H1 (cell line): ENCODE measurements at regions not wholly inside any gene's neighbourhood (a gene's known extent, or its start where the extent isn't known, plus 50 kb on each side); places are given as distances from the start of the nearest gene placed in this dataset.

ENCODE experiments used
- CTCF ChIA-PET: fragments of 300-600 bp; sonication (Branson Sonifier 250); formaldehyde crosslinking; loops from one replicate; lab custom pipeline; 2021; ENCODE audit not compliant: partially characterized antibody; lab: Charles Lee
- POLR2A ChIA-PET: fragments of 300-600 bp; sonication (Branson Sonifier 250); formaldehyde crosslinking; loops from one replicate; lab custom pipeline; 2021; ENCODE audit warnings: inconsistent platforms; ENCODE audit not compliant: partially characterized antibody; lab: Charles Lee
- DNase-seq, 2 experiments: peaks; one replicate each; pipeline versions ENCODE4 v3.0.0 to v3.0.0-alpha.2; 2010 to 2022; ENCODE audit warnings: low spot score in 2 of 2, low read depth in 1 of 2, mixed read lengths in 1 of 2
- FAIRE-seq: peaks from 2 replicates; lab custom pipeline; 2011; peaks lifted over from hg19 to GRCh38; lab: Jason Lieb, UNC
- H2AFZ ChIP-seq: 2 replicates; pipeline ENCODE4 v1.8.1; 2012; ENCODE audit warnings: low read length, inconsistent platforms
- H2AK5ac ChIP-seq: 2 replicates; pipeline ENCODE4 v1.6.1; 2013; ENCODE audit warnings: low read depth, low read length
- H2BK120ac ChIP-seq: replicated peaks from 2 replicates; pipeline ENCODE3; 2013; ENCODE audit warnings: low read depth, low read length, inconsistent platforms
- H2BK12ac ChIP-seq: 2 replicates; pipeline ENCODE4 v1.6.1; 2013; ENCODE audit warnings: low read depth, low read length
- H2BK15ac ChIP-seq: 2 replicates; pipeline ENCODE4 v1.6.1; 2013; ENCODE audit warnings: low read length
- H2BK20ac ChIP-seq: 2 replicates; pipeline ENCODE4 v1.6.1; 2013; ENCODE audit warnings: low read length
- H2BK5ac ChIP-seq: 2 replicates; pipeline ENCODE4 v1.6.1; 2013; ENCODE audit warnings: low read depth, low read length
- H3K14ac ChIP-seq: 2 replicates; pipeline ENCODE4 v1.6.1; 2013; ENCODE audit warnings: inconsistent platforms; ENCODE audit not compliant: insufficient read length
- H3K18ac ChIP-seq: 2 replicates; pipeline ENCODE4 v1.6.1; 2013; ENCODE audit warnings: low read length; ENCODE audit errors: extremely low read depth
- H3K23ac ChIP-seq: 2 replicates; pipeline ENCODE4 v1.6.1; 2013; ENCODE audit warnings: inconsistent platforms; ENCODE audit not compliant: insufficient read length
- H3K23me2 ChIP-seq: 2 replicates; pipeline ENCODE4 v1.6.1; 2013; ENCODE audit warnings: low read depth, low read length
- H3K27ac ChIP-seq: 2 replicates; pipeline ENCODE4 v1.6.1; 2011; ENCODE audit warnings: low read depth, low read length, inconsistent platforms
- H3K27me3 ChIP-seq, 4 experiments: replicated peaks in 1 of 4; 1 replicate in 1 of 4; 2 replicates in 3 of 4; pipeline versions ENCODE4 v1.6.1 to v1.8.1; 2011 to 2013; ENCODE audit warnings: low read length in 3 of 4, mild to moderate bottlenecking in 3 of 4, inconsistent platforms in 2 of 4, mixed read lengths in 2 of 4, moderate library complexity in 1 of 4; ENCODE audit not compliant: control insufficient read depth in 3 of 4, insufficient read depth in 3 of 4; ENCODE audit errors: extremely low read depth in 1 of 4
- H3K36me3 ChIP-seq, 4 experiments: 2 replicates each; pipeline versions ENCODE4 v1.6.1 to v1.8.1; 2011 to 2013; ENCODE audit warnings: mild to moderate bottlenecking in 4 of 4, low read length in 3 of 4, moderate library complexity in 2 of 4, control low read depth in 1 of 4, inconsistent platforms in 1 of 4; ENCODE audit not compliant: insufficient read depth in 4 of 4, control insufficient read depth in 2 of 4
- H3K4ac ChIP-seq: replicated peaks from 2 replicates; pipeline ENCODE3; 2013; ENCODE audit warnings: low read length, low read depth, mixed read lengths, inconsistent platforms; ENCODE audit not compliant: insufficient read length
- H3K4me1 ChIP-seq, 4 experiments: replicated peaks in 1 of 4; 1 replicate in 1 of 4; 2 replicates in 3 of 4; pipeline versions ENCODE4 v1.6.1 to v1.8.1; 2011 to 2013; ENCODE audit warnings: low read length in 3 of 4, inconsistent platforms in 2 of 4, mixed read lengths in 1 of 4; ENCODE audit not compliant: insufficient read depth in 4 of 4, control insufficient read depth in 3 of 4
- H3K4me2 ChIP-seq, 2 experiments: 2 replicates each; pipeline versions ENCODE4 v1.6.1 to v1.8.1; 2011 to 2013; ENCODE audit warnings: low read depth in 2 of 2, low read length in 2 of 2, control low read depth in 1 of 2, inconsistent platforms in 1 of 2, mild to moderate bottlenecking in 1 of 2; ENCODE audit not compliant: insufficient read depth in 1 of 2
- H3K4me3 ChIP-seq, 4 experiments: fragments of 200-600, 300-600 bp in 1 of 4; sonication (generic), shearing (Covaris generic), sonication (Bioruptor Twin) in 1 of 4; 2 replicates each; pipeline versions ENCODE4 v1.5.1 to v1.8.1; 2011 to 2016; ENCODE audit warnings: low read length in 4 of 4, low read depth in 3 of 4, control low read depth in 2 of 4, inconsistent platforms in 2 of 4, mild to moderate bottlenecking in 2 of 4, mixed read lengths in 1 of 4, moderate library complexity in 1 of 4; ENCODE audit not compliant: insufficient read depth in 2 of 4; ENCODE audit errors: extremely low read depth in 1 of 4
- H3K56ac ChIP-seq: replicated peaks from 2 replicates; pipeline ENCODE3; 2013; ENCODE audit warnings: low read depth, mild to moderate bottlenecking, mixed read lengths, low read length, inconsistent platforms; ENCODE audit not compliant: insufficient read length
- H3K79me1 ChIP-seq: 2 replicates; pipeline ENCODE4 v1.6.1; 2013; ENCODE audit warnings: low read depth, low read length, control low read depth
- H3K79me2 ChIP-seq, 2 experiments: 2 replicates each; pipeline versions ENCODE4 v1.6.1 to v1.8.1; 2012 to 2013; ENCODE audit warnings: low read length in 2 of 2, mild to moderate bottlenecking in 2 of 2, inconsistent platforms in 1 of 2; ENCODE audit not compliant: insufficient read depth in 2 of 2, control insufficient read depth in 1 of 2
- H3K9ac ChIP-seq, 4 experiments: replicated peaks in 1 of 4; 1 replicate in 1 of 4; 2 replicates in 3 of 4; pipeline versions ENCODE4 v1.6.1 to v1.8.1; 2011 to 2013; ENCODE audit warnings: low read depth in 3 of 4, low read length in 3 of 4, control low read depth in 2 of 4, mild to moderate bottlenecking in 2 of 4, moderate library complexity in 2 of 4, inconsistent platforms in 1 of 4; ENCODE audit errors: extremely low read depth in 1 of 4
- H3K9me3 ChIP-seq, 2 experiments: 2 replicates each; pipeline versions ENCODE4 v1.6.1 to v1.8.1; 2012 to 2013; ENCODE audit warnings: mild to moderate bottlenecking in 2 of 2, moderate library complexity in 2 of 2, control low read depth in 1 of 2, inconsistent platforms in 1 of 2, low read depth in 1 of 2, low read length in 1 of 2, mixed read lengths in 1 of 2; ENCODE audit not compliant: insufficient read depth in 2 of 2
- H4K20me1 ChIP-seq, 2 experiments: replicated peaks in 1 of 2; 2 replicates each; pipeline versions ENCODE3 to v1.8.1; 2011 to 2013; ENCODE audit warnings: inconsistent platforms in 2 of 2, low read length in 2 of 2, mild to moderate bottlenecking in 1 of 2; ENCODE audit not compliant: insufficient read depth in 2 of 2, control insufficient read depth in 1 of 2
- H4K5ac ChIP-seq: 2 replicates; pipeline ENCODE4 v1.6.1; 2013; ENCODE audit warnings: low read length, low read depth, mixed read lengths, inconsistent platforms; ENCODE audit not compliant: insufficient read length
- H4K8ac ChIP-seq: 2 replicates; pipeline ENCODE4 v1.8.0; 2013; ENCODE audit warnings: mild to moderate bottlenecking, moderate library complexity, low read length, inconsistent platforms; ENCODE audit not compliant: insufficient read depth; ENCODE audit errors: extremely low read depth
- H4K91ac ChIP-seq: replicated peaks from 2 replicates; pipeline ENCODE3; 2013; ENCODE audit warnings: low read length, mixed read lengths, inconsistent platforms; ENCODE audit not compliant: insufficient read length
- BACH1 ChIP-seq: IDR thresholded peaks from 2 replicates; pipeline ENCODE4 v1.6.1; 2012; ENCODE audit warnings: low read length, improper control_type of control experiment
- CHD1 ChIP-seq: IDR thresholded peaks from 2 replicates; pipeline ENCODE4 v1.6.1; 2012; ENCODE audit warnings: low read depth, low read length, improper control_type of control experiment
- GTF2F1 ChIP-seq: IDR thresholded peaks from 2 replicates; pipeline ENCODE4 v1.6.1; 2012; ENCODE audit warnings: low read depth, low read length, improper control_type of control experiment, borderline replicate concordance
- KDM5A ChIP-seq: fragments of 200-600 bp; IDR thresholded peaks from 2 replicates; pipeline ENCODE4 v1.7.1; 2012; ENCODE audit warnings: mild to moderate bottlenecking, low read length, inconsistent platforms, mixed read lengths
- SIN3A ChIP-seq, 2 experiments: IDR thresholded peaks in 1 of 2; conservative IDR thresholded peaks in 1 of 2; 2 replicates each; pipeline ENCODE4 v1.6.1; 2011 to 2012; ENCODE audit warnings: low read length in 2 of 2, improper control_type of control experiment in 1 of 2, low read depth in 1 of 2, mild to moderate bottlenecking in 1 of 2
- WGBS, 2 experiments: shearing (Covaris generic) in 1 of 2; methylation state at CpG; one replicate each; pipeline versions ENCODE4 v1.1.6 to v1.1.7; 2013 to 2015; ENCODE audit warnings: low lambda C conversion rate in 2 of 2, mixed read lengths in 2 of 2, inconsistent platforms in 1 of 2, low coverage in 1 of 2, missing lambda C conversion rate in 1 of 2; ENCODE audit not compliant: insufficient replicate concordance in 2 of 2, insufficient coverage in 1 of 2, insufficient read length in 1 of 2; ENCODE audit errors: extremely low coverage in 1 of 2, missing lambda C conversion rate in 1 of 2; 5-methylcytosine and 5-hydroxymethylcytosine counted together

GRCh38 chr3:102151935-102152334, 282.9 kb upstream of the ZPLD1 start (continued):
- TF ChIP-seq CHD1 = no peak

DNA sequence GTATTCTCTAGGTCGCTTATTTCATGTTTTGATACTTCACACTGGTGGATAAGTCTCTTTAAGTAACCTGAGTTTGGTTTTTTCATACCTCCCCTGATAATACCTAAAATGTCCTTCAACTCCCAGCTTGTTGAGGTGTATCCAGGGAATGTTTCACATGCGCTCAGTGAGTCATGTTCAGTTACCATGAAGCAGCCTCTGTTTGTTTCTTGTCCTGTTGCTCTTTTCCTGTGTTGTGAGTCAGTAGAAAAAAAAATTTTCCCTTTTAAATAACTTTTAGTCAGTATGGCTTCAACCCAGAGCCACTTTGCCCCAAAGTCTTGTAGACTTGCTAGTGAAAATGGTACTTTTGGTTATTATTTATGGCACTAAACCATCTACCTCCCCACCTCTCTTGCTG, 278.4 kb upstream of the ZPLD1 start:
- POLR2A ChIA-PET = no interaction called here
- Histone ChIP-seq H3K27ac (no peak overlapping the region), H3K4ac (no peak overlapping the region), H4K20me1 (no peaks in the 10 kb centered on the region), H3K4me2 (no peak overlapping the region), H2BK12ac (no peak overlapping the region), H4K8ac (no peak overlapping the region), H4K91ac (no peak overlapping the region), H2BK5ac (no peak overlapping the region), H2BK120ac (no peak overlapping the region), H3K9ac (no peak overlapping the region), H3K18ac (no peak overlapping the region), H2BK15ac (no peak overlapping the region), H3K27me3 (no peaks in the 10 kb centered on the region), H3K79me1 (no peaks in the 10 kb centered on the region), H2AK5ac (no peak overlapping the region), H3K23ac (no peak overlapping the region), H3K79me2 (no peaks in the 10 kb centered on the region), H3K4me1 (no peaks in the 10 kb centered on the region), H4K5ac (no peak overlapping the region), H3K4me3 (no peak overlapping the region), H3K56ac (no peak overlapping the region), H3K23me2 (no peaks in the 10 kb centered on the region), H3K14ac (no peak overlapping the region), H3K9me3 (peaks cover 5 to 6% of the 10 kb centered on the region in 2 experiments), H2BK20ac (no peak overlapping the region), H3K36me3 (no peaks in the 10 kb centered on the region), H2AFZ (no peak overlapping the region; the same call in 1 of the 2 replicates)
- WGBS, 2 experiments = 94% methylated on average over 2 of the region's 2 CpGs; no CpG with 5 or more reads in 1 of the 2 experiments
- CTCF ChIA-PET = no interaction called here
- FAIRE-seq (no peak), DNase-seq (no peak)
- no peak for TF ChIP-seq BACH1
- TF ChIP-seq SIN3A (conservative IDR thresholded peaks at IDR 0.05 in 1 of 2, IDR thresholded peaks at IDR 0.05 in 1 of 2; ENCODE audit: low read depth in 1 of 2, low read length in 2 of 2) = no peak
- TF ChIP-seq KDM5A = no peak
- TF ChIP-seq GTF2F1 = no peak
